ENCODE measurements at regions not wholly inside any gene's neighbourhood (a gene's known extent, or its start where the extent isn't known, plus 50 kb on each side); places are given as distances from the start of the nearest gene placed in this dataset.

DNA sequence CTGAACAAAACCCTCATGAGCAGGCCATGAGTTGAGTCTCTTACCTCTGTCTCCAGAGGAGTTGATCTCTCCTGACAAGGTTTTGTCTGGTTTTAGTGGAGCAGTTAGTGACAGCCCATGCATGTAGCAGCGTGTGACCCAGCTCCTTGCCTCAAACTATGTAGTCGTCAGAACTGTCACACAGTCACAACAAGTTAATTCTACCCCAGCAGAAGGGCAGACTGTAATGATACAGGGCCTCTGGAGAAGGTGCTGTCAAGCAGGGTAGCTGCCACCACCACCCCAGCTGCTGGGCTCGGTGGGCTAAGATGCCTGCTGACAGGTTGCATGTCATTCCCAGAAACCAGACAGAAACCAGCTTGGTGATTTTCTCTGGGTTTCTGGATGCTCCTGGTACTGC, 194.5 kb downstream of the PSAT1 start:
- DNase-seq (ENCODE audit: low read depth in 2 of 2, low spot score in 1 of 2), result no peak

DNA sequence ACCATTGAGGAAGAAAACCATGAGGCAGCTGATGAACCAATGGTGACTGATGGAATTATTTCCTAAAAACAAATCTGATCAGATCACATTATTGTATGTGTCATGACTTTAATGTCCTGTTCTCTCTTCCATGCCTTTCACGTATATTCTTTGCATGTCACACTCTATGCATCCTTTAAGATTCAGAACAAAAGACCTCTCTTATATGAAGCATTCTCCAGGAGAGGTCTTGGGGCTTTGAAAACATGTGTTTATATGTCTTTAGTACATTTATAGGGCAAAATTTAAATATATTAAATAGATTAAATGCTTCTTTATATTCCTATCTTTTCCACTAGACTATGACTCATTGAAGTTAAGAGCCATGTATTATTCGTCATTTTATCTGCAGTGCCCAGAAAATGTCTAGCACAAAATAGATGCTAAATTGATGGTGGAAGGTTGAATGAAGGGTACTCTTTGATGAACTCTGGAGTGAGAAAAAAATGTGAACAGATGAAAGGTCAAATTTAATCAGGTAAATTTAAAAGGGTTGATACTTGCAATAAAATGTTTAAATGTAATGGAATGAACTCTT, 196.3 kb downstream of the PSAT1 start:
- no peak for DNase-seq (ENCODE audit: low read depth in 2 of 2, low spot score in 1 of 2)

DNA sequence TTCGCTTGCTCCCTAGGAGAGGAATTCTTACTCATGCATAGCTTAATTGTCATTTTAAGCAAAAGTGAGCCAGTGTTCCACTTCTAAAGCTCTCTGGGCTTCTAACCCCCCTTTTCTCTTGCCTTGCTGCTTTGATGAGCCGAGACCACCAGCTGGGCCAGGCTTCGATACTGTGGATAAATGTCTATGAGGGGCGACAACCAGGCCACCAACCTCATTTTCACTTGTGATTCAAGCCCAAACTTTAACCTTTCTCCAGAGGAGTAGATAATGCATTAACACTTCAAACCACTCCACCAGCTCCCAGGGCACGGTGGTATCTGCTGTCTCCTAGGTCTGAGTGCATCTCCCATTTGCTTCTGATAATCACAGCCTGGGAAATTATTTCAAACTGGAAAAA, 205.6 kb downstream of the PSAT1 start:
- no peak for DNase-seq (ENCODE audit: low read depth in 2 of 2, low spot score in 1 of 2)

DNA sequence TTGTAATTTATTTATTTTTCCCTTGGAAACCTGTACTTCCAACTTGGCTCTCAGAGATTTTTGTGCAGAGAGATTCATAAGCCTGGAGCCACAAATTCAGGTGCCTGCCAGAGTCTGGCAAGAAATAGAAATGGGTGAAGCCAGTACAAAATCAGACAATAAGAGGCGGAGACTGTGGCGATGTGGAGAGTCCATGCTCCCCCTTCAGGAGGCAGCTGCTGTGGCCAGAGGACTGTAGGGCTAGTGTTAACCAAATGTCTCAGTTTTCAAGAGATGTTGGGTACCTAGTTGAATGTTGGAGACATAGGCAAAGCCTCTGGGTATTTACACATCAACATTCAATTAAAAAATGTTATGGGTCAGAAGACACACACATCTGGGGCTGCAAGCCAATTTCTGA, 208.6 kb downstream of the PSAT1 start:
- no peak for DNase-seq (ENCODE audit: low read depth in 2 of 2, low spot score in 1 of 2)

DNA sequence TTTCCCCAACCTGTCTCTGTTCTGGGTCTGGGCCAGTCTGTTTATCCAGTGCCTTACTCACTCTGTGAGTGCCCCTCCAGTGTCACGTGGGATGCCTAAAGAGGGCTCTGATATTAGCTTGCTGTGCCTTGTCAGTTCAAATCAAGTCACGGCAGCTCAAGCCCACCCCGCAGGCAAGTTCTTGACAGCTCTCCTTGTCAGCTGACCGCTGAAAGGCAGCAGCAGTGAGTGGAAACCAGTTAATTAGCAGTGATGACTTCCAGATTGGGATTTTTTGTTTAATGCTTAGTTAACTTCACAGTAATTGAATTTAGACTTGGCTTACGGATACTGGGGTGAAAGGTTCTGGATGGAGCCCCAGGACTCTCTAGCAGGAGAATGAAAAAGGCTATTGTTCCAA, 210.1 kb downstream of the PSAT1 start:
- DNase-seq (ENCODE audit: low read depth in 2 of 2, low spot score in 1 of 2), result no peak

DNA sequence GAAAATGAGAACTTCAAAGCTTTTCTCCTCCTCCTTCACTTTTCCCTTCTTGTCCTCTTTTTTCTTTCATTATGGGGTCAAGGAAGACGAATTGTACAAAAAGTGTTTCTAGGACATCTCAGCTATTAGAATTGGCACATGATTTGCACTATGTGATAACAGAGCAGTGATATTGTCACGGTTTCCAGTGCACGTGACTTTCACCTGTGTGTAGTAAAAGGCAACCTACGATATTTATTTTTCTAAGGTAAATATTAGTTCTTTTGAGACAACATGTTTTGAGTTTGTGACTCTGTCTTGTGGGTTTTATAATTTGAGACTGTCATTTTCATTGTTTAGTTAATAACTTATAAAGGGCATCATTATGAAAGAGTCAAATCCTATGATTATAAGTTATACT, 213.1 kb downstream of the PSAT1 start:
- no peak for DNase-seq (ENCODE audit: low read depth in 2 of 2, low spot score in 1 of 2)

DNA sequence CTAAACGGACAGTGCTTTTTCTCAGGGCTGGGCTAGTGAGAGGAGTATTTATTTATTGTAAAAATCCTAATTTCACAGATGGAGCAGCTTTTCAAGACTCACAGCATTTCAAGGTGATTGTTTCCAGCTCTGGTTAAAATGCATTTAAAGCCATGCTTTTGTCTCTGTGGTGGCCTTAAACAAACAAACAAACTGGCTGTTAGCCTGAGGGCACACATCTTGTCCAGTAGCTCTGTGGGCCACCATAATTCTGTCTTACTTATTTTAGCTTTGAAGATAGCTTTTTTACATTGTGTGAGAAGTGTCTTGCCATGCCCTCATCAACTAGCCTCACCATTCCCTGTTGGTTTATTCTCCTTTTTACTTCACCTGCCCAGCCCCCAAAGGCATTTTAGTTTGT, 218.2 kb downstream of the PSAT1 start:
- DNase-seq (ENCODE audit: low read depth in 2 of 2, low spot score in 1 of 2), result no peak

DNA sequence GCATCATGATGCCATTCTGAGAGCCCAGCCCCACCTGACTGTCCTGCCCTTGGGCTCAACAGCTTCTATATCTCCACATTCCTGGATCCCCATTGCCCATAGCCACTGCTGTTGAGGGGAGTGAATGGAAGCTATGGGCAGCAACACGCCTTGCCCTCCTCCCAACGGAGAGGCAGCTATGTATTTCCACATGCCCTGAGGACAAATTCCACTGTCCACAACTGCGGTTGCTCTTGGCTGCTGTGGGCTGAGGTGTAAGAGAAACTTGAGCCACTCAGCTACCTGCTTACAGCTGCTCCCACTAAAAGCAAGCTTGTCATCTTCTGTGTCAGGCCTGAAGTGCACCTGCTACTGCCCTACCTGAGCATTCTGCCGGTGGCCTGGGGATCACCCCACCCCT, 222.9 kb downstream of the PSAT1 start:
- no peak for DNase-seq (ENCODE audit: low read depth in 2 of 2, low spot score in 1 of 2)

DNA sequence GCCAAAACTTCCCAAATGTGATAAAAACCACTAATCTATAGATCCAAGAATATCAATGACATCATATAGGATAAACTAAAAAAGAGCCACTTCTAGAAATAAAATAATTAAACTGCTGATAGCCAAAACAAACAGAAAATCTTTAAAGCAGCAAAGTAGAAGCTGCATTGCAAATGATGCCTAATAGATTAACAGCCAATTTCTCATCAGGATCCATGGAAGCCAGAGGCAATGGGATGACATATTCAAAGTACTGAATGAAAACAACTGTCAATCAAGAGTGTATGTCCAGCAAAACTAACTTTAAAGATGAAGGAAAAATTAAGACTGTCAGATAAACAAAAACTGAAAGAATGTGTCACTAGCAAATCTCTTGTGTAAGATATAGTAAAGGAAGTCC, 224.8 kb downstream of the PSAT1 start:
- no peak for DNase-seq (ENCODE audit: low read depth in 2 of 2, low spot score in 1 of 2)

DNA sequence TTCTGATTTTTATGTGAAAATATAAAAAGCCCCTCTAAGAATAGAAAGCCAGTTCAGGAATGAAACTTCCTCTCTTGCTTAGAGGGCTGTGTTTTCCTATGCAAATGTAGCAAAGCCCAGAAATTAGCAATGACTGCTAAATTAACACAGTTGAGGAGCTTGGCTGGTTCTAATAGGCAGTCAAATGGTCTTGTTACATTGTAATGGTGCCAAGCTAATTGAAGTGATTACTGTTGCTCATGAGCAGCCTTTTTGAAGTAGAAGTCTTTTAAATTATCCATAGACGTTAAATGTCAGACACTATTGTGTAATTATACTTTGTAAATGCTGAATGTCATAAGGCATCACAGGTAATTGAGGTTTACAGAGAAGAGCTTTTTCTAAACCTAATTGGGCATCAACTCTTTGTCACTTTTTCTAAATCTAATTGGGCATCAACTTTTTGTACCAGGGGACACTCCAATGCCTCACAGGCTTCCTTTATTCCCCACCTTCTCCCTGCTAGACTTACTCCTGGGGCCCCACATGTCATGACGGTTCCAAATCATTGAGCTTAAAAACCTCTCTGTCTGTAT, 229.1 kb downstream of the PSAT1 start:
- no peak for DNase-seq (ENCODE audit: low read depth in 2 of 2, low spot score in 1 of 2)

DNA sequence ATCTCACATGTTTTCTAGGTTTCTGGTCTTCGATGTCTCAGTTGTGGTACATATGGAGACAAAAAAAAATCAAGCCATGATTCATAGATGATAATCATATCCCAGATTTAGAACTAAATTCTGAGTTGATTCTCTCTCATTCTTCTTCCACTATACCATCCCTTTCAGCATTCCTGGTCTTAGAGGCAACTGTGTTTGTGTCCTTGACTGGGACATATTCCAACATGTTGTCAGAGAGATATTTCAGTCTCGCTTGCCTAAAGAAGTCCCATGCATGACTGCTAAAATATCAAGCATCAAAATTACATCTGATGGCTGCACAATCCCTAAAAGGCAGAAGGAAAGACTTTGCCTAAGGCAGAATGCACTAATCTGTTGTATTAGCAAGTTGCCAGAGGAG, 236.6 kb downstream of the PSAT1 start:
- DNase-seq (ENCODE audit: low read depth in 2 of 2, low spot score in 1 of 2), result no peak

DNA sequence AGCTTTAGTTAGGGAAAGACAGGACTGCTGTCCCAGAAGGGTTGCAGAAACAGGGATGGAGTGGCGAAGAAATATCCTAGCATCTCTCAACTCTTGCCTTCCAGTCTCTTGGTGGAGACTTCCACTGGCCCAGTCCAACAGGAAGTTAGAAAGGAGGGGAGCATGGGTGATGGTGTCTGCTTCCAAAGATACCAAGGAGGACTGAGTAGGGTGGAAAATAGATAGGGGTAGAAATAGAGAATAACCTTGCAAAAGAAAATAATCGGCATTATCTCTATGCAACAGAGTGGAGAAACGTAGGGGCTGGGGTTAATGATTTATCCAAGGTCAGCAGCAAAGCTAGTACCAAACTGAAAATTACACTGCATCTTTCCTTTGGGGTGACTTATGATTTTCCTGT, 242.3 kb downstream of the PSAT1 start:
- no peak for DNase-seq (ENCODE audit: low read depth in 2 of 2, low spot score in 1 of 2)

DNA sequence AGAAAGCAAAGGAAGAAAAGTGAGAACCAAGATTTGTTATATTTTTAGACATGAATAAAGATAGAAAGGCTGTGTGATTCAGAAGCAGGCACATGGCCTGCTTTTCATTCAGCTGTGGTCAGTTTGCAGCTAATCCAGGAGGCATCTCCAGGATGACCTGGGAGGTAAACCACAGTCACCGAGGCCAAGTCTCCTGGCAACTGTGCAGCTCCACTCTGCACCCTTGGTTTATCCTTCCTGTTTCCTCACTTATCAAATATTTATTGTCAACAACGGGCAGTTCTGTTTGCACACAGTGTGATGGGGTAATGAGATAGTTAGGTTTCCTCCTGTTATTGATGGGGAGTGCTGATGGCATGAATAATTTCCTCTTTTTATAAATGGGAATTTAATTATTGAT, 243.0 kb downstream of the PSAT1 start:
- no peak for DNase-seq (ENCODE audit: low read depth in 2 of 2, low spot score in 1 of 2)

DNA sequence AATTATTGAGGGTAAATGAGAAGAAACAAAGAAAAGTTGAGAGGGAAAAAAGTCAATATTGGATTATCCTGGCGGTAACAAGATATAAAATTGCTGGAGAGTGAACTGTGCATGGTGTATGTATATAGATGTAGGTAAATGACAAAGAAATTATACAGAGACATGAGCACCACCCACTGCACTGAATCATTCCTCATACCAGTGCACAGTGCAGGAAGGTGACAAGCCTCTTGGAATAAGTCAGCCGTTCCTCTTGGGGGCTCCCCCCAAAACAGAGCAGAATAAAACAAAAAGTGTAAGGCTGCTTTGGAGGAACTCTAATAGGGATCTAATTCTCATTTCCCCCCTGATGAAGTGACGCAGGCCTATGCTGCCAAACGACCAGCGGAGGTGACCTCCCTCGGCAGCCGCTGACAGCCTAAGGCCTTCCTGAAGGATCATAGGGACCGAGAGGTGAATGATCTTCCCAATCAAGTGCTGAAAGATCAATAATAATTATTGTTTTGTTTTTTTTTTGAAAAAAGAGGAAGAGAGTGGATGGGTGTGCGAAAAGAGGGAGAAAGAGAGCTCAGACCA, 245.0 kb downstream of the PSAT1 start:
- DNase-seq (ENCODE audit: low read depth in 2 of 2, low spot score in 1 of 2), result no peak

DNA sequence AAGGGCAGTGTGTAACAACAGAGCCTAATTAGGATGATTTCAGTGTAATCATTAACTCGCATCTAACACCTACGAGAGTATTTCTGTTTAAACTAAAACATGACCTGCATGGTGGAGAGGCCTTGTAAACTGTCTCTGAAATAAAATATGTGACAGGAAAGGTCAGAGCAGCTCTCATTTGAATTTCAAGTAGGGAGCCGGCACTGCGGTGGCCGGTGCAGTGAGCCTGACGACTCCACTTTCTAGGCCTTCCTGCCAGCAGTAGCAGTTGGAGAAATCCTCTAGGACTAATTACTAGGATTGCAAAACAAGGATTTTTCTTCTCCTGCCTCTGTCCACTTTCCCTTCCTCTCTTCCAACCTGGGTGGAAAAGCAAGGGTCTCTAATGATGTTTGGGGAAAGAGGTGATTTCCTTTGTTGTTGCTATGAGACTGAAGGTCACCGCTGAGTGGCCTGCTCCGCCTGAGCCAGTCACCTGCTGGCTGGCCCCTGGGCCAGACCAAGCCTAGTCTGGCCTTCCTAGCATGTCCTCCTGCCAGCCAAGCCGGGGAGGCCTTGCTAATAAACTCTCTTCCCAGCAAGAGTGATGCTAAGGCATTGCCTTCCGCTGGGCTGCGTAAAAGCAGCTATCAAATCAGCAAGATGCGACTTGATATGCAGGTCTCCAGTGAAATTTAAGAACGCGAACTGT, 245.7 kb downstream of the PSAT1 start:
- DNase-seq (ENCODE audit: low read depth in 2 of 2, low spot score in 1 of 2), result no peak

DNA sequence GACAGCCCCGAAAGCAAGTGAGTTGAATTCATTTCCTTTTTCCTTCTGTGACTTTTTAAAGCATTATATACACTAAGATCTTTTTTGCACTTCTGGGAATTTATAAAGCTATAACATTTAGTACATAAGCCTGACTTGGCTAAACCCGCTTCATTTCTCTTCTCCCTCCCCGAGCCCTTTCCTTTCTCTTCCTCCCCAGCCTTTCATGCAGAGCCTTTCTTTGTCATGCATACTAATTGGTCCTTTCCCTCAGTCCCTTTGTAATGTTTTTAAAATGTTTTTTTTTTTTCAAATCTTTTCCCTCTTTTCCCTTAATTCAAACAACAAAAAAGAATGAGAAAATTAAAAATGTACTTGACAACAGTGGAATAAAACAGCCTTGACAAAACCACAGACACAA, 246.4 kb downstream of the PSAT1 start:
- no peak for DNase-seq (ENCODE audit: low read depth in 2 of 2, low spot score in 1 of 2)

DNA sequence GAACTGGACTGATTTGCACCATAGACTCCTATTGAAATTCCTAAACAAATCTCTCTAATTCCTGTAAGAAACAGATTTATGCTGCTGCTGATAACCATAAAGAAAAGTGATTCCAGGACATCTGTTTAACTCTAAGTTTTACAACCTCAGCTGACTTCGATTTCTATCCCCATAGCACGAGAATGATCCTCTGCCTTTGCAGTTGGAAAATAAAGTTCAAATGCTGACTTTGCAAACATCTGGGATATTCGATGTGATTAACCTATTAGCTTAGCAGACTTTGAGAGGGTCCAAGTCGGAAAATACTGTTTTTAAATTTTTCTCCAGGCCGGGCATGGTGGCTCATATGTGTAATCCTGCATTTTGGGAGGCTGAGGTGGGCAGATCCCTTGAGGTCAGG, 247.3 kb downstream of the PSAT1 start:
- DNase-seq (ENCODE audit: low read depth in 2 of 2, low spot score in 1 of 2), result no peak

DNA sequence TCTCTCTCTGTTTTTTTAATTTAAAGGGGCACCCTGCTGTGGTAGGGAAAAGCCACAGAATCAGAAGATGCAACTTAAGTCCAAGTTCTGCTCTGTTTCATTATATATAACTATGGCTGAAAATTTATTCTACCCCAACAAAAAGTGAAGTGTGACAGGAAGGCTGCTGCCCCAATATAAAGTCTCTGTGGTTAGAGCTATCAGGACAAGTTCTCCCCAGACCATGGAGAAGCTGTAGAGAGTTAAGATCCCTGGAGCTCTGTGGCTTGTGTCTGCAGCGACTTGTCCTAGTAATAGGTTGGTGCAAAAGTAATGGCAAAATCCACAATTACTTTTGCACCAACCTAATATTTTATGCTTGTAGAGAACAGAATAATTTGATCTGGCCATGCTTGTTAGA, 250.9 kb downstream of the PSAT1 start:
- no peak for DNase-seq (ENCODE audit: low read depth in 2 of 2, low spot score in 1 of 2)

DNA sequence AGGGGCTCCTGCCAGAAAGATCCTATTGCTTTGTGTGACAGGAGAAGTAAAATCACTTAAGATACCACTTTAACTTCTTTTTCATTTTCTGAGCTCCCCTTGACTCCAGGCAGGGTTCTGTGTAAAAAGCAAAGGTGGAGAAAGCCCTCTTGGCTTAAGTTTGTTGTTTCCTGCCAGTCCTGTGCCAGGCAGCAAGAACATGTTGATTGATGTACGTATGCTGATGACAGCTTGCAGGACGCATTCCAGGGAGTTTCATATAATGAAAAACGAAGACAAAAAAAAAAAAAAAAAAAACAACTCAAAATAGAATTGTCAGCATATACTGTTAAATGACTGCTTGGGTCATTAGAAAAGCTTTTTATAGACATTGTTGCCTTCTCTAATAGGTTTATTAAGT, 251.7 kb downstream of the PSAT1 start:
- no peak for DNase-seq (ENCODE audit: low read depth in 2 of 2, low spot score in 1 of 2)

DNA sequence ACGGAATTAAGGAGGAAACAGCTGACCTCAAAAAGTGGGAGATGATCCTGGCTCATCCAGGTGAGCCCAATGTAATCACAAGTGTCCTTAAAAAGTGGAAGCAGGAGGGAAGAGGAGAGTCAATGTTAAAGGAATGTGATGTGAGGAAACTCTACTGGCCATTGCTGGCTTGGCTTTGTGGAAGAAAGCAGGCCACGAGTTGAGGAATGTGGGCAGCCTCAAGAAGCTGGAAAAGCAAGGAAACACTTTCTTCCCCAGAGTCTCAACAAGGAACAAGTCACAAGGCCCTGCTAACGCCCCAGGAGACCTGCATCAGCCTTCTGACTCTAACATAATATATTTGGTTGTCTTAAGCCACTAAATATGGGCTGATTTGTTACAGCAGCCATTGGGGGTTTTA, 252.8 kb downstream of the PSAT1 start:
- DNase-seq (ENCODE audit: low read depth in 2 of 2, low spot score in 1 of 2), result no peak

DNA sequence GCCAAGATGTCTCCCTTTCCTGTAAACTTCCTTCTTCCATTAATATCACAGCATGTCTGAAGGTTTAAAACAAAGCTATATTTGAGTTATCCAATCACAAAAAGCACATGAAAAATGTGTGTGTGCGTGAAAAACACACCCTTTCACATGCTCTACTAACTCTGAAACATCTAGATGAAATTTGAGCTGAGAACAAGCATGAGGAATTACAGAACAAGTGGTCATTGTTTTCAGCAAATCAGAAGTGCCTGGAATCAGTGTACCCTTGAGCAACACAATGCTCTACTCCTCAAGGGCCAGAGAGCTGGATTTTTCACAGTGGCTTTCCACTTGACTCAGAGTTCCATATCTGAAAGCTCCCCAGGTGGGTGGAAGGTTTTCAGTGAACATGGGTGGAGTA, 255.9 kb downstream of the PSAT1 start:
- DNase-seq (ENCODE audit: low read depth in 2 of 2, low spot score in 1 of 2), result no peak

DNA sequence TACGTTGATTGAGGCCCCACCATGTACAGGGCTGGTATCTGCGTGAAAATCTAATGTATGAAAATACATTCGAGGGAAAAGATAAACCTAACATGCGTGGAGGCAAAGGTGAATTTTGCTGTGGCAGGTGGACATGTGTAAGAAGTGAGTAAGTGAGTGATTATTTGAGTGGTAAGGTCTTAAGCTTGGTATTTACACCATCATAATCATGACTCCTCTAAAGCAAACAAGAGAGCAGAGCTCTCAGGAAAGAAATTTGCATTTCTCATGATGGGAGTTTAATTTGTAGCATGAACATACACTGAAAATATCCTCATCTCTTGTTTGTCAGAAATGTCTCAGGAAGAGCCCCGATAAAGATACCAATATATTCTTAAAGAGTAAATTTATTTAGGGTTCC, 260.6 kb downstream of the PSAT1 start:
- DNase-seq (ENCODE audit: low read depth in 2 of 2, low spot score in 1 of 2), result no peak

DNA sequence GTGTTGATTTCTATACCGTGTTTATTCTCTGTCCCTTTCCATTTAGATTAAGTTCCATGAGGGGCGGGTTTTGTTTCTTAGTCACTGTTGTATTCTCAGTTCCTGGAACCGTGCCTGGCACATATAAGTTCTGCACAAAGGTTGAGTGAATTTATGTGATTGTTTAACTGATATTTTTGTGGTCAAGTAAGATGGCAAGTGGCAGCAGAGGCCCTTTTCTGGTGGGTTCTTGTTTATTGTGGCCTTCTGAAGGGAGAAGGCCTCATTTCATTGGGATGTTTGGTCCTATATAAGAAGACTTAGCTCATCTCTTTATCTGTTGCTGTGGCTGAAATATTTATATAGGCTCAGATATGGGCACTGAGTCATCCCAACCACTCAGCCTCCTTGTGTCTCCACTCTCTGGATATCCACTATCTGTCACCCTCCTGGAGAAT, 262.5 kb downstream of the PSAT1 start:
- no peak for DNase-seq (ENCODE audit: low read depth in 2 of 2, low spot score in 1 of 2)
